ENCODE measurements at regions not wholly inside any gene's neighbourhood (a gene's known extent, or its start where the extent isn't known, plus 50 kb on each side); places are given as distances from the start of the nearest gene placed in this dataset.

DNA sequence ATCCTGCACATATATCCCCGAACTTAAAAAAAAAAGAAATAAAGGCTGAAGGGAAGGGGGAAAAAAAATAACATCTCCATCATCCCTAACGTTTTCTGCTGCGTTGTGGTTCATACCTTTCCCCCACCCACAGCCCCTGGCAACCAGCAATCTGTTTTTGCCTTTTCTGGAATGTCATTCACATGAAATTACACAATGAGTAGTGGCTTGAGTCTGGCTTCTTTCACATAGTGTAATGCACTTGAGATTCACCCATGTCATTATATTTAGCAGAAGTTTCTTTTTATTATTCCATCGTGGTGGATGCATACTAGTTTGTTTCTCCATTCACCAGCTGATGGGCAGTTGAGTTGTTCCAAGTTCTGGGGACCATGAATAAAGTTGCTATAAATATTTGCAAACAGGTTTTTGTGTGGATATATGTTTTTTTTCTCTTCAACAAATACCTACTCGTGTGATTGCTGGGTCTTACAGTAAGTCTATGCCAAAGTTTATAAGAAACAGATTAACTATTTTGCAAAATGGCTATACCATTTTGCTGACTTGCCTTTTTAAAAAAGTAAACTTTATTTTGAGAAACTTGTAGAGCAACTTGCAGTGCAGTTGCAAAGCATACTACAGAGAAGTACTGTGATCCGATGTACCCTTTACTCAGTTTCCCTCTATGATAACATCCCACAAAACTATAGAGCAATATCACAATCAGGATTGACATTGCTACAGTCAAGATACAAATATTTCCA is 322.5 kb downstream of the LPIN1 start:
- intact Hi-C loops (cut with DNase I), result no loop called here
- DNase-seq (ENCODE audit: low spot score), result no peak

DNA sequence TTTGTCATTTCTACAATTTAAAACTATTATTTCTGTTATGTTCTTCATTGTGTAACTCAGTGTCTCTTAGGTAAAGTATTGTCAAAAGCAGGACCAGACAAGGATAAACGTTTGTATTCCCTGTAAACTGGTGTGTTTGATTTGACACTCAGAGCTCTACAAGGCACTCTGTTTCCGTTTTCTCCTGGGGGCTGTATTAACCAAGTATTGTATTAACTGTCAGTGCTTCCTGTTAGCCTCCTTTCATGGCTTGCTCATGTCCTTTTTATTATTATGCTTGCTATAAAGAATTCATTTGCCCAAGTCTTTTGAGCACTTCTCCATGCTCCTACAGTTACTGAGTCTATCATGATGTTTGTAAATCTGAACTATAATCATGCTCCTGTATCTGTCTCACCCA is 323.7 kb downstream of the LPIN1 start:
- DNase-seq (ENCODE audit: low spot score), result no peak

GRCh38 chr2:12070581-12070980 is 324.1 kb downstream of the LPIN1 start:
- intact Hi-C loops (cut with DNase I), result no loop called here
- no peak for DNase-seq (ENCODE audit: low spot score)

More for the DNA sequence above, 323.7 kb downstream of the LPIN1 start:
- intact Hi-C loops (cut with DNase I), result no loop called here

DNA sequence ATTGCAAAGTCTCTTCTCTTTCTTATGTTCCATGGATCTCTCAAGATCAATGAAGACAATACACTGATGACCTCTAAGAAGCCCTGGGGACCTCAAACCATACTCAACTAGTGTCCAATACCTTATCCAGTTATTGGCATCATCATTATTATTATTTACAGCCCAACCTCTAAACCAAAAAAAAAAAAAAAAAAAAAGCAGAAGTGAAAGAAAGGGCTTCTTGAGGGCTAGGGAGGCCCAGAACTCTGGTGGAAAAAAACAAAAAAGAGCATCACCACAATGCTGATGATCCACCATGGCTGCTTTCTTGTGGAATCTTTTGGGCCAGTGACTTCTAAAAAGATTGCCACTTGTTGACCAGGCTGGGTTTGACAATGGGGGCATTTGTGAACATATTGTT is 324.9 kb downstream of the LPIN1 start:
- DNase-seq (ENCODE audit: low spot score), result no peak
- intact Hi-C loops (cut with DNase I), result no loop called here

DNA sequence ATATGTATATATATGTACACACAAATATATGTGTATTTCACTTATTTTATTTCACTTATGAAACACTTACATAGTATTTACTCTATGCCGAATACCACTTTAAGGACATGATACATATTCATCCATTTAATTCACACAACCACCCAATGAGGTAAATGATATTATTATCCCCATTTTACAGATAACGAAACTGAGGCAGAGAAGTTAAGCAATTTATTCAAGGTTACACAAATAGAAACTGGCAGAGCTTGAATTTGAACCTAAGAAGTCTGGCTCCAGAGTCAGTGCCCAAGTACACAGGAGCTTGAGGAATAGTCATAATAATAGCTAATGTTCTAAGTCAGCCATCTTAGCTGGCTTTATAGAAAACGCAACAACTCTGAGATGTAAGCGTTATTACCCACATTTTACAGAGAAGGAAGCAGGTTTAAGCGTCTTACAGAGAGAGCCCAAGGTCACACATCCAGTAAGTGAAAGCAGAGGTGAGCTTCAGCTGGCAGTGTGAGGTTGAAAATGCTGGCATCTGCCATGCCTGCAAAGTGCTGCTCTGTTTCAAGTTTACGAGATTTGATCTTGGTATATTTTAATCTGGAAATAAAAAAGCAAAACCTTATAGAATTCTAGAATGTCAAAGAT is 326.9 kb downstream of the LPIN1 start:
- DNase-seq (ENCODE audit: low spot score), result no peak

DNA sequence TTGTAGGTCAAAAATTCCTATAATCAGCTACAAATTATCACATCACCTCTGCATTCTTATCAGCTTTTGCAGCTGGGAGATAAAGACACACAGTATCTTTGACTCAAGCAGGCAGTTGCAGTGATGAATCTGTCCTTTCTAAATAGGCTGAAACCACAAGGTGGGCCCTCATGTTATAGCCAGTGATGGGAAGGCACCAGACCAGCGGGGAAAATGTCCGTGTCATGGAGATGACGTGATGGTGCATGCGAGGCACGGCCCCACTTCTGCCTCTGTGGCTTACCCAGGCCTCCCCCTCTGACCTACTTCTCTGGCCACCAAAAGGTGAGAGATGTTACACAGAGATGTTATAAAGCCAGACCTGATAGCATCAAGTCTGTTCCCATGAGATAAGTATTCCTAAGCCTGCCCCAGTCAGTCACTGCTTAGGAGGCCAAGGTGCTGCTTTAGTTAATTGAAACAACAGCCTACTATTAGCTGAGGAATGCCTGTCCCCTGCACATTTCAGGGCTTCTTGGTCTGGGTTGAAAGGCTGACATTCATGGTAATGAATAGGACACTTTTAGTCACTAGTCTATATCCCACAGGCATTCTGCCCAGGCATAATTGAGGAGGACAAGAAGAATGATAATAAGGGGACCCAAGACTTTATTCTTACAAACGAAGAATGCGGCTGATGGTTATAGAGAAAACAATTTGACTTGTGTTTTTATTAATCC is 327.9 kb downstream of the LPIN1 start:
- intact Hi-C loops (cut with DNase I), result no loop called here
- no peak for DNase-seq (ENCODE audit: low spot score)

More for the DNA sequence above, 326.9 kb downstream of the LPIN1 start:
- intact Hi-C loops (cut with DNase I), result no loop called here

DNA sequence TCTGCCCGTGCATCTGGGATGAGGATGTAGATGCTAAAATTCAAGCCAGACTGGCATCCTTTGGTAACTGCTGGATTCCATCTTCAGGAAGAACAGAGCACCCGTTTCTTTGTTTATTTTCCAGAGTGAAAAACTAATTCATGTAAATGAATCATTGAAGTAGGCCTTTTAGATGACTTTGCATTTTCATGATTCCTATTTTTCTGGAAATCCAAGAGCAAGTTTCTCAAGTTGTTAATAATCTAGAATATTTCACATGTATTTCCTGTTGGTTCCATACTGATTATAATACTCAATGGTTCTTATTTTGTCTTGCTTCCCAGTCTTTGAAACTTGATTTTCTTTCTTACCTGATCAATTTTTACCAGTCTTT is 328.4 kb downstream of the LPIN1 start:
- intact Hi-C loops (cut with DNase I), result no loop called here

DNA sequence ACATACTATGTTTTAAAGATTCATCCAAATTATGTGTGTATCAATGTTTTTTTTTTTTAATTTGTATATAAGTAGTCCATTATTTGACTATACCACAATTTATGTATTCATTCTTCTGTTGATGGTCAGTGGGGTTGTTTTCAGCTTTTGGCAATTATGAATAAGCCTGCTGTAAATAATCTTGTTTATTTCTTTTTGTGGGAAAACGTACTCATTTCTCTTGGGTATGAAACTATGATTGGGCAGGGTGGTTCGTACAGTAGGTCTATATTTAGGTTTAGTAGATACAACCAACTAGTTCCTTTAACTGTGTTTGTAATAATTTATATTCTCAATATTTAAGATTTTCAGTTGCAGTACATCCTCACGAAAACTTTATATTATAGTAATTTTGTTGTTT is 329.2 kb downstream of the LPIN1 start:
- intact Hi-C loops (cut with DNase I), result no loop called here
- DNase-seq (ENCODE audit: low spot score), result no peak

More for the DNA sequence above, 328.4 kb downstream of the LPIN1 start:
- no peak for DNase-seq (ENCODE audit: low spot score)

DNA sequence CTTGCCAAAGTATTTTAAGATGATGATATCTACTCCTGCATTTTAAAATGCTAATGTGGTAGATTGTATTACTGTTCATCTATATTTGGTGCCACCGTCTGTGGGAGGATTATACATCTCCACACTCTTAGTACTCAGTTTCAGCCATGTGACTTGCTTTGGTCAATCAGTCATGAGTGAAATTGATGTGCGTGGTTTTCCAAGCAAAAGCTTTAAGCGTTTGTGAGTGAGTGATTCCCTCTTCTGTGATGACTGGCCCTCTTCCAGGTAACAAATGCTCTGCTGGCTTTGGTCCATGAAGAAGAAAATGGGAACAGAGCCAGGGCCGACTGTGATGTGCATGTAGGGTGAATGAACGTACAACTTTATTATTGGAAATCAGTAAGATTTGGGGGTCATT is 330.4 kb downstream of the LPIN1 start:
- no peak for DNase-seq (ENCODE audit: low spot score)
- intact Hi-C loops (cut with DNase I), result no loop called here

DNA sequence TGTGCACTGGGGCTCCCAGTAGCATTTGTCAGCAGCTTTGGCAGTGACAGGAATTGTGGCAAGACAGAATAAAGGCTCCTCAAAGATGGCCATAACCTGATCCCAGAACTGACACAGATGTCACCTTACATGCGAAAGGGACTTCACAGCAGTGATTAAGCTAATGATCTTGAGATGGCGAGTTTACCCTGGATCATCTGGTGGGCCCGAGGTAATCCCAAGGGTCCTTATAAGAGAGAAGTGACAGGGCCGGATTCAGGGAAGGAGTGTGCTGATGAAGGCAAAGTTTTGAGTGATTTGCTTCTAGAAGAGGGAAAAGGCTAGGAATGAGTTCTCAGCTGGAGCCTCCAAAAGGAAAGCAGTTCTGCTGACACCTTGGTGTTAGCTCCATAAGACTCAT is 333.9 kb downstream of the LPIN1 start:
- DNase-seq (ENCODE audit: low spot score), result no peak
- intact Hi-C loops (cut with DNase I), result no loop called here

DNA sequence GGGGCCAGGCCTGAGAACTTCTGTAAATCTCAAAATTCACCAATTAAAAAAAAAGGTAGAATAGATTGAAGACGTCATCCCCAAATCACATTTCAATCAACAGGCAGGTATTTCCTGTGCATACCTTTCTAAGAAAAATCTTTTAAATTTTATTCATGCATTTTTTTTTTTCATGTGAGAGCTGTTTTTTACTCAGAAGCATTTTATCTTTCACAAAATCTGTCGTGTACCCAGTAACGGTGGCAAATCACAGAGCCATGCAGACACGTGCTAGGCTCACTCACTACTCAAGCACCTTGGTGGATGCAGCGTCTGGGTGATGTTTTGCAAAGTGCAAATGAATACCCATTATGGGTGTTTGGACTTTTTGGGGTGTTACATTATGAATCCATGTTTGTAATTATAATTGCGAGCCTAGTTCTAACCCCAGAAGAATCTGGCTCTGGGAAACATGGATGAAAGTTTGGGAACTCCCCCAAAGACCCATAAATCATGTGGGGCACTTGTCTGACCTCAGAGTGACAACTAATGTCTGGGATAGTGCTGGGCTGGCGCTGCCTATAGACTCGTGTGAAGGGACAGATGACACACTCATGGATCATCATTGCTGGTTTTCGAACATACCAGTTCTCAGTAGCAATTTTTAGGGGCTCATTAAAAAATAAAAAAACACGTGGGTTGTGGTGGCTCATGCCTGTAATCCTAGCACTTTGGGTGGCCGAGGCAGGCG is 335.2 kb downstream of the LPIN1 start:
- intact Hi-C loops (cut with DNase I), result no loop called here
- no peak for DNase-seq (ENCODE audit: low spot score)

DNA sequence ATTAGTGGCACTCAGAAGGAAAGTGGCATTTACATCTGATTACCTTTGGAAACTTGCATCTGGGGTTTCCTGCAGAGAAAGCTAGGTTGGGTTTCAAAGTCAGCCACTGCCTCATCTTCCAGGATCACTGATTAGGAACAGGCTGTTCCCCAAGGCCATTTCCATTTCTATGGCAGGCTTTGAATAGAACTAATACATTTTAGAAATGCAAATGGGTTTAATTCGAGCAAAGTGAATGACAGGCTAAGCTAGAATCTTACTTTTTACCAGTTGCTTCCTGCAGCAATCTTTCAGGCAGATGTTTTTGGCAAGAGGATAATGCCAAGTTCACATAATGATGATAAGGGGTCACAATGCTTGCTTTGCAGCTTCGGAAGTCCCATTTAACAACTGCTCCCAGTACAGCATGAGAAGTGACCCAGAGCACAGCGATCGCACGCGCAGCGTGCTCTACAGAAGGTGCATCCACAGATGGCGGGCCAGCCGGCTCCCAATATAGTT is 336.7 kb downstream of the LPIN1 start:
- intact Hi-C loops (cut with DNase I), result no loop called here
- no peak for DNase-seq (ENCODE audit: low spot score)

DNA sequence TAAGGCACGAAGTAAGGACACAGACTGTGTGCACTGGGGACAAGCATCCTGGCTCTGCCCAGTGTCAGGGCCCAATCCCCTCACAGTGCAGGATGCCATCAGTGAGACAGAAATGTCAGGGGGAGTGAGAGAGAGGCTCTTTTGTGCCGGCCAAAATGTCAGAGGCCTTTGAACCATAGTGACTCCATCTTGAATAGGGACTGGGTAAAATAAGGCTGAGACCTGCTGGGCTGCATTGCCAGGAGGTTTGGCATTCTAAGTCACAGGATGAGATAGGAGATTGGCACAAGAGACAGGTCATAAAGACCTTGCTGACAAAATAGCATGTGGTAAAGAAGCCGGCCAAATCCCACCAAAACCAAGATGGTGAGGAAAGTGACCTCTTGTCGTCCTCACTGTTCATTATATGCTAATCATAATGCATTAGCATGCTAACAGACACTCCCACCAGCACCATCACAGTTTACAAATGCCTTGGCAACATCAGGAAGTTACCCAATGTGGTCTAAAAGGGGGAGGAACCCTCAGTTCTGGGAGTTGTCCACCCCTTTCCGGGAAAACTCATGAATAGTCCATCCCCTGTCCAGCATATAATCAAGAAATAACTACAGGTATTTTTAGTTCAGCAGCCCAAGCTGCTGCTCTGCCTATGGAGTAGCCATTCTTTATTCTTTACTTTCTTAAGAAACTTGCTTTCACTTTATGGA is 337.4 kb downstream of the LPIN1 start:
- no peak for DNase-seq (ENCODE audit: low spot score)
- intact Hi-C loops (cut with DNase I), result no loop called here

DNA sequence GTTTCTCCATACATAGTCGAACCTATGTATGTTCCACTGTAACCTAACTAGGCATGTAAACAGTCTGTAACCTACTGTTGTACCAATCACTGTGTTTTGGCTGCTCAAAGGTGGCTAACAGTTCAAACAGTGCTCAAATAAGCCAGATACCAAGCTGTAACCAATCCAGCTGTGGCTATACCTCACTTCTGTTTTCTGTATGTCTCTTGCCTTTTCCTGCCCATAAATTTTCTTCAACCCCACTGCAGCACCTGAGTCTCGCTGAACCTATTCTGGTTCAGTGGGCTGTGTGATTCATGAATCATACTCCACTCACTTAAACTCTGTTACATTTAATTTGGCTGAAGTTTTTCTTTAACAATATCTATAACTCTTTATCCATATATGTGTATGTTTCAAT is 340.7 kb downstream of the LPIN1 start:
- no peak for DNase-seq (ENCODE audit: low spot score)
- intact Hi-C loops (cut with DNase I), result no loop called here

GRCh38 chr2:12087671-12088380 is 341.4 kb downstream of the LPIN1 start:
- intact Hi-C loops (cut with DNase I), result no loop called here
- DNase-seq (ENCODE audit: low spot score), result no peak

- intact Hi-C loops (cut with DNase I), result no loop called here
- no peak for DNase-seq (ENCODE audit: low spot score)
These were observed 342.6 kb downstream of the LPIN1 start for GRCh38 chr2:12089001-12089400.

DNA sequence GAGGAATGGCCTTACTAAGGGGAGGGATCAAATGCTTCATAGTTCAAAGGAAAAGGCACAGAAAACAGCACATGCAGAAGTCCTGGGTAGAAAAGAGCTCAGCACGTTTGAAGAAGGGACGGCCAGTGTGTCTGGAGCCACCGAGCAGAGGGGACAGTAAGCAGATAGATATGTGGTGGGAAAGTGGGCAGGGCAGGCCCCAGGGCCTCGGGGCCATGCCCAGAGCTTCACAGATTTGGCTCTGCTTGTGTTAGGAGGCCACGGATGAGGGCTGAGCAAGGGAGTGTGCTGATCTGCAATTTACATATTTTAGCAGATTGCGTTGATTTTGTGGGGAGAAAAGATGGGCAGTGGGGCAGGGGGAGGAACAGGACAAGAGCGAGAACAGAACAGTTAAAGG is 343.1 kb downstream of the LPIN1 start:
- DNase-seq (ENCODE audit: low spot score), result no peak
- intact Hi-C loops (cut with DNase I), result no loop called here

DNA sequence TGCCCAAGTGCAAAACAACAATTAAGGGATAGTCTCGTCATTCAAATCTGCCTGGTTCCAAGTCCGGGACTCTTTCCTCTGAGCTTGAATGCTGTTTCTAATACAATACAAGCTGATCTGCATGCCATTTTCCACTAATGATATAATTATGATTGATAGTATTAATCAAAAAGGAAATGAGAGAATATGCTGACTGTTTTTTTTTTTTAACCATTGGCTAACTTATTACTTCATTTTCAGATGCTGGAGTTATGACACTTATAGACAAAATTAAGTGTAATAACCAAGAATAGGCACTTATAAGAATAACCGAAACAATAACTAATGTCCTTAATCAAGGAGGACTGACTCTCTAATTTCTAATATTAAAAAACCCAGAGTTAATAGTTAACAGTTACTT is 343.6 kb downstream of the LPIN1 start:
- intact Hi-C loops (cut with DNase I), result no loop called here
- no peak for DNase-seq (ENCODE audit: low spot score)

GRCh38 chr2:12090590-12090989 is 344.2 kb downstream of the LPIN1 start:
- no peak for DNase-seq (ENCODE audit: low spot score)
- intact Hi-C loops (cut with DNase I), result no loop called here
